HG03159 (cell line): ENCODE measurements at regions not wholly inside any gene's neighbourhood (a gene's known extent, or its start where the extent isn't known, plus 50 kb on each side); places are given as distances from the start of the nearest gene placed in this dataset.

Experiments used
- ATAC-seq: cut with Tn5 transposase; IDR thresholded peaks from one replicate; pipeline ENCODE4 v1.9.1; 2021; ENCODE audit warnings: mild to moderate bottlenecking, moderate library complexity; ENCODE audit not compliant: unreplicated experiment

GRCh38 chr7:84684836-84685480 is 490.4 kb upstream of the SEMA3A start:
- no peak for ATAC-seq

DNA sequence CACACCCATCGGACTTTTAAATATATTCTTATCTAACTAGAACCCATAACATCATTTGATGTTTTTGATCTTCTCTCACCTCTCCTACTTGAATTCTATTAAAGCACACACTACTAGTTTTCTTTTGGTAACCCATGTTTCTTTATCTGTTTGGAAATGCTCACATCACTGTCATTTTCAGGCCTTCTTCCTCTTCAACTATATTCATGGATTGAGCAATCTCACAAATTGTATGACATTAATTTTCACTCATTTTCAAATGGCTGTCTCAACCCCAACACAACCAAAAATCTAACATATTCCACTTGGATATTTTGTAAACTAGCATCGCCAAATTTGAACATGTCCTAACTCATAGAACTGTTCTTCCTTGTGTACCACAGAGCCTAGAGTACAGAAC is 488.0 kb upstream of the SEMA3A start:
- ATAC-seq = no peak

DNA sequence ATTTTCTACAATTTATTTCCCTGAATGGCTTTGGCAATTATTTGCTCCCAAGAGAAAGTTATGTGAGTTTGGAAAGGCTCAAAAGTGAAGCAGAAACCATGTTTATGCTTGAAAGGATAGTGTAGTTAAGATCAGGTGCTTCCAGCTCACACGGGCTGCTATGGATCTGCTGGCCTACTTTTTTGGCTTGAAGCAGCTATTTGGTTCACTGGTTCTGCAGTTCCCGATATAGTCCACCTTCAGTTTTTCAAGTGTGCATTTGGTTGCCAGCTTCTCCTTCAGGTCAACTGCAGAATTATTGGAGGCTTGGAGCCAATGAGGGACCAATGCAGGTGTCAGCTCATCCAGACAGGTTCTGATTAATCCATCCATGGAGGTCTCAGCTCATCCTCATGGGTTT is 484.3 kb upstream of the SEMA3A start:
- ATAC-seq = no peak

DNA sequence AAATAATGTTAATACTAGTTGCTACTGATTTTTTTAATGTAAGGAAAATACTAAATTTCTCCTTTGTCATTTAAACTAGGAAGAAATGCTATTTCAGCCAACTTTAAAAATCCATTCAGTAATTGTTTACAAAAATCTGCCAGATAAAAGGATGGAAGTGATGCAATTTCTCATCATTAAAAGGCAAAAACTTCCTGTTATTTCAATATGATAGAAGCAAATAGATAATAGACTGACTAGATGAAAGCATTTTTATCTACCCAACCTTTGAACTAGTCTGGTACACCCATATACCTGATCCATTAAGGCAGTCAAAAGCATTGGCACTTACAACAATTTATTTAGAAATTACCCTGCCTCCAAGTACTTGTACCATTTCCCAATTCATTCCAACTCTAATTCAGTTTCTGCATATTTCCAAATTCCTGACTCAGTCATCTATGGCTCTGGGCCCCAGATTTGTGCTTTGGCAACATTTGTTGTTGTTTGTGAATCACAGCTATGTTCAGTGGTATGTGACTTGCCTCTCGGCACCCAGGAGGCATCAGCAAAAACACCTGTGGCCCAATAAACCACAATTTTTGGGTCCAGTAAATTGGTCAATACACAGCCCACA is 482.6 kb upstream of the SEMA3A start:
- ATAC-seq = no peak

DNA sequence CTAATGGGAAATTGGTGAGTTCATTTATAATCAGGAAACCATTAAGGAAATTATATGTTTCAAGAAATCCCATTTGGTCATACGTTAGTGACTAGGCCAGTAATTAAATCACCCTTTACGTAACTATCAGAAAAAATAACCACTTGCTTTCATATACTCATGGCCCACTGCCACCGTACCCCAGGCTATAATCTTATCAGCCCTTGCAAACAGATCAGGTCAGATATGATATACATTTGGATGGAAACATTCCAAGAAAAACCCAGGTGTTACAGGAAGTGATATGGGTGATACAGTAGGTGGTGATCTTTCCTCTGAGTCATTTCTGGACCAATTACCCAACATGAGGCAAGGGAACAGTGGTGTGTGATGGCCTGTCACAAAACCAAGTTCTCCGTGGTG is 481.0 kb upstream of the SEMA3A start:
- ATAC-seq = no peak

DNA sequence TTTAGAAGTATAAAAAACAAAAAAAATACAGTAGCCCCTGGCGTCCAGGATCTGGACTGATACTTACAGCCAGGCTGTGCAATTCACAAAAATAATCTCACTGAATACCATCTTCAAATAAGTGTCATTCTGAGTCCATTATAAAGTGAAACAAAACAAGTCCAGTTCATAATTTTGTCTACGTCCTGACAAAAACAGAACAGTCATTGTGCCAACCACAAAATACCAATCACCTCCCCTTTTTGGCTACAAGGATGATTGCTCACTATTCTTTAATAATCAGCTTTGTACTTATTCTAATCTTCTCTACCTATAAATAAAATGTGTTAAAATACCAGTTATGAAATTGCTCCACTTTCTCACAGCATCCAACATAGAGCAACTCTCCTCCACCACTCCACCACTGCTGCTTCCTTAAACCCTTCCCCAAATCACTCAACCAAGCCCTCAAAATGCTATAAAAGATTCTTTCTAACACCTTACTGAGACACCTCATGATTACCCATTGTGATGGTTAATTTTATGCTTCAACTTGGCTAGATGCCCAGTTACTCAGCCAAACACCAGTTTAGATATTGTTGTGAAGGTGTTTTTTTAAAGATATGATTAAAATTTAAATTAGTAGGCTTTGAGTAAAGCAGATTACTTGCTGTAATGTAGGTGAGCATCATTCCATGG is 479.8 kb upstream of the SEMA3A start:
- no peak for ATAC-seq

GRCh38 chr7:84669177-84669732 is 474.7 kb upstream of the SEMA3A start:
- ATAC-seq = no peak

- ATAC-seq = no peak
These were observed 473.5 kb upstream of the SEMA3A start for GRCh38 chr7:84668116-84668515.

- ATAC-seq = no peak
These were observed 472.1 kb upstream of the SEMA3A start for GRCh38 chr7:84666651-84667050.

- ATAC-seq = no peak
These were observed 470.8 kb upstream of the SEMA3A start for GRCh38 chr7:84665339-84665738.

DNA sequence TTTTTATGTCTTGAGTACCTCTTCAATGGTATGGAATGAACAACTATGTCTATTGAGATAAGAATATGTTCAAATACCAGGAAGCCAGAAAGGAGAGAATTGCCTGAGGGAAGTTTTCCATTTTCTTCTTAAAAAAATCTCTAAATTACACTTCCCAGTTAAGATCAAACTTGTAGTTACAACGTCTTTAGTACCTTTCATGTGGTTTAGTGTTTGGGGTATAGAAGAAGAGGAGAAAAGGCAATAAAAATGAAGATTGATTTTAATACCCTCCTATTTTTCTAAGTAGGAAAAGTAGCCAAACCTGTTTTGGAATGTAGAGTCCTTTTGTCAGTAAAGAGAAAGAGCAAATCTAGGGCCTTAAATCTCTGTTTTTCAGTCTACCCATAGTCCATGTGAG is 470.0 kb upstream of the SEMA3A start:
- no peak for ATAC-seq

DNA sequence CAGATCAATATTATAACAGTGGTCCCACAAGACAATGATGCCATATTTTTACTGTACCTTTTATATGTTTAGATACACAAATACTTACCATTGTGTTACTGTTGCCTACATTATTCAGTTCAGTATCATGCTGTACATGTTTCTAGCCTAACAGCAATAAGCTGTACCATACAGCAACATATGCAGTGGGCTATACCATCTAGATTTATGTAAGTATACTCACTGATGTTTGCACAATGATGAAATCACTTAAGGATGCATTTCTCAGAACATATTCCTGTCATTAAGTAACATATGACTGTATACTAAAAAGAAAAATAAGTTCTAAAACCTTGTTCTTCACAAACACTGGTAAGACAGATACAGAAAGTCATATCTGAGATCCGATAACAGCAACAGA is 468.6 kb upstream of the SEMA3A start:
- ATAC-seq = no peak

GRCh38 chr7:84658286-84658685 is 463.7 kb upstream of the SEMA3A start:
- no peak for ATAC-seq

- ATAC-seq = no peak
These were observed 459.7 kb upstream of the SEMA3A start for GRCh38 chr7:84654273-84654672.

DNA sequence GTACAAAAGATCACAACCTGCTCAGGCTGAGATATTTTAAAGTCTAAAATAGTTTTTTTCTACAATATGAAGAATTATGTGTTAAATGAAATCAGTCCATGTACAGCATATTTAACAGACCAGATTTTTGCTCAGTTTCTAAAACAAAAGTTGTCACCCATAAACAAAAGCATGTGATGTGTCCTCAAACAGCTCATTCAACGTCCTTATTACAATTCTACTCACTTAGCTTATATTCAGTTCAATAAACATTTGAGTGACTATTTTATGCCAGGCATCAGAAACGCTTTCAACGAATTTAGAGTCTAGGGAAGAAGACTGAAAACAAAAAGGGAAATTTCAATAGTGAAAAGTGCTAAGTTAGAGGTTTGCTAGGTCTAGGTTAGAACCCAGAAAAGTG is 457.3 kb upstream of the SEMA3A start:
- ATAC-seq = no peak

GRCh38 chr7:84647797-84648757 is 453.5 kb upstream of the SEMA3A start:
- ATAC-seq = no peak

DNA sequence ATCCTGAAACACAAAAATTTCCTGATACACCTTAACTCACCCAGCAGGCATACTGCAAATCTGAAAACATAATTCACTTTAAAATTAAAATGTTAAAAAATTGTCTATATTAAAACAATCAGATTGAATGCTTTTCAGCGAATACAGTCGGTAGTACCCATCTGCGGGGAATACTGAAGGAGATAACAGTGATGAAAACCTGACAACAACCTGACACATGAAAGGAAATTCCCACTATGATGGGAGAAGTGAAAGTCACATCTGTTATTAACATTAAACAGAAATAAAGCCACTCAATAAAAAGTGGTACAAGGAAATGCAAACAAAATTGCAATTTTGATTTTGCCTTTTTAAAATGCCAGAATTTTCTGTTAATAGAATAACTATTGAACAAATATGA is 448.0 kb upstream of the SEMA3A start:
- no peak for ATAC-seq

GRCh38 chr7:84640637-84641036 is 446.0 kb upstream of the SEMA3A start:
- no peak for ATAC-seq

GRCh38 chr7:84638339-84638697 is 443.7 kb upstream of the SEMA3A start:
- no peak for ATAC-seq

GRCh38 chr7:84637568-84638338 is 443.2 kb upstream of the SEMA3A start:
- ATAC-seq = no peak
